GM23338 (cell line): ENCODE measurements at regions not wholly inside any gene's neighbourhood (a gene's known extent, or its start where the extent isn't known, plus 50 kb on each side); places are given as distances from the start of the nearest gene placed in this dataset.

Source experiments
- ATAC-seq: fragments of 200-7000 bp; cut with Tn5 transposase; 3 replicates; pipeline ENCODE4 v1.9.1; 2020
- DNase-seq: peaks from one replicate; pipeline ENCODE4 v3.0.0-alpha.2; 2015; ENCODE audit warnings: low spot score
- H2AFZ ChIP-seq: fragments of 200-600 bp; sonication (generic); 2 replicates; pipeline ENCODE4 v1.8.0; 2016; ENCODE audit warnings: antibody characterized with exemption, mild to moderate bottlenecking, moderate library complexity
- H3F3A ChIP-seq: fragments of 200-600 bp; sonication (generic); replicated peaks from 2 replicates; pipeline ENCODE4 v1.8.0; 2017; ENCODE audit warnings: antibody characterized with exemption, mixed run types, low read depth
- H3K27ac ChIP-seq: fragments of 200-600 bp; sonication (generic); 2 replicates; pipeline ENCODE4 v1.6.1; 2016; ENCODE audit warnings: low read depth
- H3K27me3 ChIP-seq: fragments of 200-600 bp; sonication (generic); 2 replicates; pipeline ENCODE4 v1.8.0; 2016; ENCODE audit warnings: mild to moderate bottlenecking, mixed run types, moderate library complexity; ENCODE audit not compliant: insufficient read depth
- H3K36me3 ChIP-seq: fragments of 200-600 bp; sonication (generic); 2 replicates; pipeline ENCODE4 v1.8.0; 2016; ENCODE audit warnings: mild to moderate bottlenecking; ENCODE audit not compliant: insufficient read depth
- H3K4me1 ChIP-seq: fragments of 200-600 bp; sonication (generic); 2 replicates; pipeline ENCODE4 v1.8.0; 2016; ENCODE audit warnings: mild to moderate bottlenecking, moderate library complexity; ENCODE audit not compliant: insufficient read depth
- H3K4me2 ChIP-seq: fragments of 200-600 bp; sonication (generic); 2 replicates; pipeline ENCODE4 v1.7.1; 2017; ENCODE audit warnings: mixed run types
- H3K4me3 ChIP-seq: fragments of 200-600 bp; sonication (generic); 2 replicates; pipeline ENCODE4 v1.6.1; 2016; ENCODE audit warnings: mixed run types
- H3K79me2 ChIP-seq: fragments of 200-600 bp; sonication (generic); replicated peaks from 2 replicates; pipeline ENCODE4 v1.8.0; 2017; ENCODE audit warnings: mild to moderate bottlenecking; ENCODE audit not compliant: insufficient read depth
- H3K9me2 ChIP-seq: fragments of 200-600 bp; sonication (generic); 2 replicates; pipeline ENCODE4 v1.8.0; 2017; ENCODE audit not compliant: insufficient read depth
- H4K20me1 ChIP-seq: fragments of 200-600 bp; sonication (generic); replicated peaks from 2 replicates; pipeline ENCODE4 v1.8.0; 2017; ENCODE audit warnings: mild to moderate bottlenecking; ENCODE audit not compliant: insufficient read depth
- H3K27ac Mint-ChIP-seq: 2 replicates; pipeline ENCODE4 v1.8.0; 2020; ENCODE audit warnings: inconsistent platforms, mild to moderate bottlenecking, moderate library complexity, mixed read lengths
- H3K27me3 Mint-ChIP-seq: 3 replicates; pipeline ENCODE4 v1.8.0; 2022; ENCODE audit warnings: low read depth, mild to moderate bottlenecking, moderate library complexity, mixed read lengths, inconsistent platforms; ENCODE audit not compliant: insufficient read depth, poor library complexity
- H3K36me3 Mint-ChIP-seq: 3 replicates; pipeline ENCODE4 v1.8.0; 2021; ENCODE audit warnings: low read depth, mild to moderate bottlenecking, inconsistent platforms, moderate library complexity, mixed read lengths
- H3K4me1 Mint-ChIP-seq: 3 replicates; pipeline ENCODE4 v1.8.0; 2020; ENCODE audit warnings: mild to moderate bottlenecking, inconsistent platforms, mixed read lengths
- H3K4me3 Mint-ChIP-seq: 3 replicates; pipeline ENCODE4 v1.8.0; 2021; ENCODE audit warnings: moderate library complexity, mild to moderate bottlenecking, inconsistent platforms, mixed read lengths
- H3K9me3 Mint-ChIP-seq: 3 replicates; pipeline ENCODE4 v1.8.0; 2020; ENCODE audit warnings: moderate library complexity, mild to moderate bottlenecking, inconsistent platforms, mixed read lengths
- CREB1 ChIP-seq: fragments of 250-450 bp; sonication (Bioruptor Pico); IDR thresholded peaks from 2 replicates; pipeline ENCODE4 v1.5.0; 2020; ENCODE audit warnings: low read depth, mild to moderate bottlenecking, moderate library complexity
- ETS1 ChIP-seq: IDR thresholded peaks from 2 replicates; pipeline ENCODE4 v1.6.1; 2016; ENCODE audit warnings: antibody characterized with exemption
- EZH2 ChIP-seq: fragments of 200-600 bp; sonication (generic); IDR thresholded peaks from one replicate; pipeline ENCODE4 v1.8.0; 2017; ENCODE audit warnings: antibody characterized with exemption, mild to moderate bottlenecking, low read depth; ENCODE audit not compliant: unreplicated experiment
- EZH2phosphoT487 ChIP-seq: fragments of 200-600 bp; sonication (generic); IDR thresholded peaks from one replicate; pipeline ENCODE4 v1.8.1; 2018; ENCODE audit warnings: antibody characterized with exemption; ENCODE audit not compliant: unreplicated experiment
- JUNB ChIP-seq: IDR thresholded peaks from one replicate; pipeline ENCODE4 v1.6.1; 2016; ENCODE audit warnings: antibody characterized with exemption; ENCODE audit not compliant: unreplicated experiment
- NANOG ChIP-seq: IDR thresholded peaks from 2 replicates; pipeline ENCODE4 v1.6.1; 2016; ENCODE audit warnings: antibody characterized with exemption, borderline replicate concordance
- POLR2AphosphoS5 ChIP-seq: IDR thresholded peaks from 2 replicates; pipeline ENCODE4 v1.6.1; 2016; ENCODE audit warnings: antibody characterized with exemption, low read depth
- REST ChIP-seq: IDR thresholded peaks from one replicate; pipeline ENCODE4 v1.6.1; 2018; ENCODE audit warnings: antibody characterized with exemption; ENCODE audit not compliant: unreplicated experiment
- ZNF114 ChIP-seq: fragments of 250-450 bp; sonication (Bioruptor Pico); IDR thresholded peaks from 2 replicates; pipeline ENCODE4 v1.5.0; 2020; ENCODE audit warnings: mild to moderate bottlenecking, moderate library complexity
- ZNF462 ChIP-seq: fragments of 250-450 bp; sonication (Bioruptor Pico); IDR thresholded peaks from 2 replicates; pipeline ENCODE4 v1.5.0; 2020; ENCODE audit warnings: mild to moderate bottlenecking, moderate library complexity

- H2AFZ ChIP-seq, result no peak overlapping the region
- no peak overlapping the region for H3K27ac ChIP-seq
- H3K79me2 ChIP-seq, result no peaks in the 10 kb centered on the region; the same call in 1 of the 2 replicates
- TF ChIP-seq EZH2 (no peak), POLR2AphosphoS5 (no peak), EZH2phosphoT487 (no peak), REST (no peak), ETS1 (no peak), CREB1 (no peak), JUNB (no peak), NANOG (no peak), ZNF114 (CRISPR knock-in tag) (no peak), ZNF462 (CRISPR knock-in tag) (no peak)
- 0 out of 2 replicates have a peak, but pooled peaks cover 3% of the 10 kb centered on the region for H3K27me3 ChIP-seq
- H3K4me2 ChIP-seq, result no peak overlapping the region
- no peak for DNase-seq
- H3F3A ChIP-seq, result no peaks in the 10 kb centered on the region
- no peaks in the 10 kb centered on the region for H3K9me2 ChIP-seq
- H4K20me1 ChIP-seq, result no peaks in the 10 kb centered on the region
- H3K36me3 Mint-ChIP-seq, result no peaks in the 10 kb centered on the region
- H3K4me1 ChIP-seq, result no peaks in the 10 kb centered on the region
- peaks cover 4% of the 10 kb centered on the region for H3K27me3 Mint-ChIP-seq
- ATAC-seq, result no peak
- no peaks in the 10 kb centered on the region for H3K4me1 Mint-ChIP-seq
- H3K27ac Mint-ChIP-seq, result no peak overlapping the region
- H3K4me3 Mint-ChIP-seq, result no peak overlapping the region
- H3K4me3 ChIP-seq, result no peak overlapping the region
- no peaks in the 10 kb centered on the region for H3K36me3 ChIP-seq
- H3K9me3 Mint-ChIP-seq, result no peaks in the 10 kb centered on the region
Observed at GRCh38 chr17:34504814-34505484, 74.4 kb upstream of the TMEM132E start.
